Activated B cell treated with CpG ODN at 0.5 μM for 24 hours (primary cell): ENCODE measurements at regions not wholly inside any gene's neighbourhood (a gene's known extent, or its start where the extent isn't known, plus 50 kb on each side); places are given as distances from the start of the nearest gene placed in this dataset.

Experiments
- ATAC-seq: fragments of 200-7000 bp; cut with Tn5 transposase; one replicate; pipeline ENCODE4 v1.10.0; 2021; ENCODE audit warnings: low read depth, mild to moderate bottlenecking, moderate library complexity
- CTCF ChIA-PET: fragments of 350-600 bp; sonication (Branson Sonifier 250); formaldehyde crosslinking; loops from one replicate; lab custom pipeline; 2021; ENCODE audit warnings: antibody characterized with exemption; lab: Charles Lee
- POLR2A ChIA-PET: fragments of 350-600 bp; sonication (Branson Sonifier 250); formaldehyde crosslinking; loops from one replicate; lab custom pipeline; 2021; ENCODE audit warnings: antibody characterized with exemption; lab: Charles Lee
- DNase-seq: peaks from one replicate; pipeline ENCODE4 v3.0.0; 2022
- H3K27ac Mint-ChIP-seq: one replicate; pipeline ENCODE4 v1.8.0; 2020; ENCODE audit warnings: mixed read lengths
- H3K27me3 Mint-ChIP-seq: one replicate; pipeline ENCODE4 v1.8.0; 2021; ENCODE audit warnings: mixed read lengths
- H3K36me3 Mint-ChIP-seq: one replicate; pipeline ENCODE4 v1.8.0; 2021; ENCODE audit warnings: low read depth, mixed read lengths
- H3K4me1 Mint-ChIP-seq: one replicate; pipeline ENCODE4 v1.8.0; 2021; ENCODE audit warnings: mixed read lengths
- H3K4me3 Mint-ChIP-seq: one replicate; pipeline ENCODE4 v1.8.0; 2020; ENCODE audit warnings: mild to moderate bottlenecking, mixed read lengths
- H3K9me3 Mint-ChIP-seq: one replicate; pipeline ENCODE4 v1.8.0; 2020; ENCODE audit warnings: mixed read lengths
- CTCF ChIP-seq: fragments of 200-600 bp; IDR thresholded peaks from one replicate; pipeline ENCODE4 v1.8.0; 2022; ENCODE audit warnings: antibody characterized with exemption, mild to moderate bottlenecking
- intact Hi-C: fragments of 100-400 bp; cut with micrococcal nuclease; formaldehyde crosslinking; loops from one replicate; pipeline ENCODE4 v1.15.1; 2024

GRCh38 chr15:95758451-95758850 is 572.0 kb upstream of the NR2F2 start:
- POLR2A ChIA-PET, result no interaction called here
- H3K27ac Mint-ChIP-seq, result no peak overlapping the region
- intact Hi-C loops, result no loop called here
- H3K9me3 Mint-ChIP-seq, result peaks cover 2% of the 10 kb centered on the region
- H3K36me3 Mint-ChIP-seq, result no peaks in the 10 kb centered on the region
- H3K27me3 Mint-ChIP-seq, result no peaks in the 10 kb centered on the region
- ATAC-seq (no peak), DNase-seq (no peak)
- no peak for TF ChIP-seq CTCF
- H3K4me3 Mint-ChIP-seq, result no peak overlapping the region
- no peaks in the 10 kb centered on the region for H3K4me1 Mint-ChIP-seq
- CTCF ChIA-PET, result no interaction called here

- ChIA-PET POLR2A (no interaction called here), CTCF (no interaction called here)
- Mint-ChIP-seq H3K36me3 (no peaks in the 10 kb centered on the region), H3K4me1 (no peaks in the 10 kb centered on the region), H3K9me3 (no peaks in the 10 kb centered on the region), H3K4me3 (no peak overlapping the region), H3K27me3 (no peaks in the 10 kb centered on the region), H3K27ac (no peak overlapping the region)
- ATAC-seq (no peak), DNase-seq (no peak)
- no peak for TF ChIP-seq CTCF
- intact Hi-C loops, result no loop called here
Observed at GRCh38 chr15:95758851-95759250, 571.6 kb upstream of the NR2F2 start.

- no peak overlapping the region for H3K4me3 Mint-ChIP-seq
- intact Hi-C loops, result no loop called here
- peaks cover 4% of the 10 kb centered on the region for H3K9me3 Mint-ChIP-seq
- TF ChIP-seq CTCF, result no peak
- no peaks in the 10 kb centered on the region for H3K27me3 Mint-ChIP-seq
- no peak for DNase-seq
- H3K4me1 Mint-ChIP-seq, result no peaks in the 10 kb centered on the region
- H3K27ac Mint-ChIP-seq, result no peak overlapping the region
- POLR2A ChIA-PET, result no interaction called here
- no peaks in the 10 kb centered on the region for H3K36me3 Mint-ChIP-seq
- CTCF ChIA-PET, result no interaction called here
- no peak for ATAC-seq
Observed at GRCh38 chr15:95760508-95760907, 570.0 kb upstream of the NR2F2 start.

GRCh38 chr15:95761501-95762165 is 568.9 kb upstream of the NR2F2 start:
- H3K4me1 Mint-ChIP-seq, result no peaks in the 10 kb centered on the region
- TF ChIP-seq CTCF, result no peak
- intact Hi-C loops, result no loop called here
- H3K27ac Mint-ChIP-seq, result no peak overlapping the region
- H3K27me3 Mint-ChIP-seq, result no peaks in the 10 kb centered on the region
- no peak for DNase-seq
- H3K9me3 Mint-ChIP-seq, result peaks cover 4% of the 10 kb centered on the region
- no peak for ATAC-seq
- CTCF ChIA-PET, result no interaction called here
- POLR2A ChIA-PET, result no interaction called here
- H3K4me3 Mint-ChIP-seq, result no peak overlapping the region
- no peaks in the 10 kb centered on the region for H3K36me3 Mint-ChIP-seq

- ChIA-PET CTCF (no interaction called here), POLR2A (no interaction called here)
- ATAC-seq (no peak), DNase-seq (no peak)
- intact Hi-C loops, result no loop called here
- H3K4me3 Mint-ChIP-seq, result no peak overlapping the region
- H3K9me3 Mint-ChIP-seq, result peaks cover 4% of the 10 kb centered on the region
- no peak overlapping the region for H3K27ac Mint-ChIP-seq
- H3K27me3 Mint-ChIP-seq, result no peaks in the 10 kb centered on the region
- no peaks in the 10 kb centered on the region for H3K36me3 Mint-ChIP-seq
- TF ChIP-seq CTCF, result no peak
- no peaks in the 10 kb centered on the region for H3K4me1 Mint-ChIP-seq
Observed at GRCh38 chr15:95763426-95763825, 567.1 kb upstream of the NR2F2 start.
